D721Med (cell line): ENCODE measurements at regions not wholly inside any gene's neighbourhood (a gene's known extent, or its start where the extent isn't known, plus 50 kb on each side); places are given as distances from the start of the nearest gene placed in this dataset.

Experiments used
- DNase-seq: peaks from one replicate; pipeline ENCODE4 v3.0.0; 2011; ENCODE audit warnings: low spot score; ENCODE audit not compliant: insufficient read length
- FAIRE-seq: peaks from 2 replicates; lab custom pipeline; 2011; peaks lifted over from hg19 to GRCh38; lab: Jason Lieb, UNC
- TF ChIP-seq, protein P1 (sequence below): IDR thresholded peaks from 2 replicates; pipeline ENCODE4 v1.5.1; 2012; ENCODE audit warnings: mild to moderate bottlenecking, control low read depth; ENCODE audit not compliant: insufficient read depth; ENCODE audit errors: missing control alignments

GRCh38 chr7:126040114-126041045, 1110.8 kb upstream of the POT1 start:
- DNase-seq (no peak), FAIRE-seq (no peak)
- TF ChIP-seq, protein P1, sequence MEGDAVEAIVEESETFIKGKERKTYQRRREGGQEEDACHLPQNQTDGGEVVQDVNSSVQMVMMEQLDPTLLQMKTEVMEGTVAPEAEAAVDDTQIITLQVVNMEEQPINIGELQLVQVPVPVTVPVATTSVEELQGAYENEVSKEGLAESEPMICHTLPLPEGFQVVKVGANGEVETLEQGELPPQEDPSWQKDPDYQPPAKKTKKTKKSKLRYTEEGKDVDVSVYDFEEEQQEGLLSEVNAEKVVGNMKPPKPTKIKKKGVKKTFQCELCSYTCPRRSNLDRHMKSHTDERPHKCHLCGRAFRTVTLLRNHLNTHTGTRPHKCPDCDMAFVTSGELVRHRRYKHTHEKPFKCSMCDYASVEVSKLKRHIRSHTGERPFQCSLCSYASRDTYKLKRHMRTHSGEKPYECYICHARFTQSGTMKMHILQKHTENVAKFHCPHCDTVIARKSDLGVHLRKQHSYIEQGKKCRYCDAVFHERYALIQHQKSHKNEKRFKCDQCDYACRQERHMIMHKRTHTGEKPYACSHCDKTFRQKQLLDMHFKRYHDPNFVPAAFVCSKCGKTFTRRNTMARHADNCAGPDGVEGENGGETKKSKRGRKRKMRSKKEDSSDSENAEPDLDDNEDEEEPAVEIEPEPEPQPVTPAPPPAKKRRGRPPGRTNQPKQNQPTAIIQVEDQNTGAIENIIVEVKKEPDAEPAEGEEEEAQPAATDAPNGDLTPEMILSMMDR = no peak

DNA sequence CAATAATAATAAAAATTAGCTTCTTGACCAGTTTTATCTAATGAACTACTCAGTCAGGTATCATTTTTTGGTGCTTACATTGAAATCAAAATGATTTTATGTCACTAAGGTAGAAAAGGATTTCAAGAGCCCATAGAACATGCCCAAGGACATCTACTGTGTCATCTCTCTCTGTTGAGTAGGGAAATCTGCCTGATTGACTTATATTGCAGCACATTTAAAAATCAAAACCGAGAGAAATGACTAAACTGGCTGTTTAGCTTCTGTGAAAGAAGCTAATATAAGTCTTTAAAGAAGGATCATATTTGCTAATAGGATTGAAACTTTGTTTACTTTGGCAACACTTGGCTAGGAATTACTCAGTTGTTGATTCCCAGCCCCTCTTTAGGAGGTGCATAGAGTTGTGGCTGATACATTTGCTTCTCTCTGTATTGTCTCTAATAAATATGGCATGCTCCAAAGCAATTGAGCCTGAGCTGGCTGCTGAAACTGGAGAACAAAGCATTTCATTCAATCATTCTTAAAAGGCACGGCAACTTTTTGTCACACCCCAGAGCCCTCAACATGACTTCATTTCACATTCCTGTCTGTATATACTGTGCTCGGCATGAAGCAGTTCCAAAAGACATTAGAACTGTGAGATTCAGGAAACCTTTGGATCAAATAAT, 1096.9 kb upstream of the POT1 start:
- DNase-seq (no peak), FAIRE-seq (no peak)
- TF ChIP-seq, protein P1 = no peak

GRCh38 chr7:126022452-126022851, 1092.8 kb upstream of the POT1 start:
- DNase-seq (no peak), FAIRE-seq (no peak)
- TF ChIP-seq, protein P1 = no peak

DNA sequence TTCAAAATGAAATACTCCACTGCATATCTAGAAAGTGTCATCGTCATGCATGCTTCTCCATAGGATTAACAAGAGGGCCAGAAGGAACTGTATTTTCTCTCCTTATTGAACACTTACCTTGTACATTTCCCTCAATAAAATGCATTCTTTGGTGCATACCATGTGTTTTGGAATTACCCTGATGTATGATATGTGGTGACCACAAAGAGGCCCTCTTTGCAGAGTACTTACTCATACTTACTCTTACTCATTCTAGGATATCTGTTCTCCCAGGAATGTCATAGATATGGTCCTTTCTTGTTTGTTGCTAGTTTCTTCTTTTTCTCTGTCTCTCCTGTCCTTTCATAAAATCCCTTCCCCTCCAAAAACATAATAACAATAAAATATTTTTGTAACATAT, 1087.1 kb upstream of the POT1 start:
- TF ChIP-seq, protein P1 = no peak
- FAIRE-seq (no peak), DNase-seq (no peak)

DNA sequence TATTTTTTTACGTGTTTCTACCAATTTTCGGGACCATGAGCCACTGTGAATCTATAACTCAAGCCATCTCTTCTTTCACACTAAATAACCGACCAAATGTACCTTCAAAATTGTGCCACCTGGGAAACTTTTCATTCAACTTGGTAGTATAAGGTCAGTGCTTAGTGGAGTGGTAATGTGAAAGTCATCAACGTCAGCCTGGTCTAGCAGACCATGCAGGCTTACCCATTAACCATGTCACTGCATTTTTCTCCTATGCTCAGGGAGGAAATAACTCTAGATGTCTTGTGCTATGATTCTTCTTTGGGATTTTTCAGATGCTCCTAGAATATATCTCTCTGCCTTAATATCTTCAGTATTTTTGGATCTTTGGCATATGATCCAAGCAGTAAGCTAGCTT, 1075.4 kb upstream of the POT1 start:
- no peak for FAIRE-seq
- DNase-seq = no peak
- TF ChIP-seq, protein P1 = no peak

GRCh38 chr7:126001349-126001748, 1071.7 kb upstream of the POT1 start:
- no peak for DNase-seq
- FAIRE-seq = no peak
- TF ChIP-seq, protein P1 = no peak
